Thyroid gland (tissue), 4 donors: ENCODE measurements at regions not wholly inside any gene's neighbourhood (a gene's known extent, or its start where the extent isn't known, plus 50 kb on each side); places are given as distances from the start of the nearest gene placed in this dataset.

ENCODE experiments used
- DNase-seq, 2 donors: peaks; one replicate each; pipeline ENCODE4 v3.0.0-alpha.2; 2019
- H3K27ac ChIP-seq, 3 donors: fragments of 200-600 bp; sonication (generic); 1 replicate in 2 of 3; 2 replicates in 1 of 3; pipeline ENCODE4 v1.5.1; 2016 to 2019; ENCODE audit warnings: mild to moderate bottlenecking in 1 of 3, moderate library complexity in 1 of 3
- H3K27me3 ChIP-seq: fragments of 200-600 bp; sonication (generic); one replicate; pipeline ENCODE4 v1.5.1; 2019
- H3K36me3 ChIP-seq, 2 donors: fragments of 200-600 bp; sonication (generic); one replicate each; pipeline ENCODE4 v1.5.1; 2016 to 2019
- H3K4me1 ChIP-seq, 2 donors: fragments of 200-600 bp; sonication (generic); one replicate each; pipeline ENCODE4 v1.5.1; 2017 to 2019
- H3K4me3 ChIP-seq, 3 donors: fragments of 200-600 bp; sonication (generic); replicated peaks in 1 of 3; 1 replicate in 2 of 3; 2 replicates in 1 of 3; pipeline ENCODE4 v1.5.1; 2016; ENCODE audit warnings: mild to moderate bottlenecking in 1 of 3
- H3K9me3 ChIP-seq: fragments of 200-600 bp; sonication (generic); one replicate; pipeline ENCODE4 v1.5.1; 2017
- CTCF ChIP-seq, 6 experiments: fragments of 200-600 bp in 3 of 6; fragments of 450-650 bp in 3 of 6; sonication (generic) in 3 of 6; IDR thresholded peaks; one replicate each; pipeline ENCODE4 v1.5.1; 2016 to 2019; ENCODE audit warnings: antibody characterized with exemption in 6 of 6, mild to moderate bottlenecking in 2 of 6, inconsistent platforms in 1 of 6, moderate library complexity in 1 of 6
- POLR2A ChIP-seq, 2 donors: fragments of 450-650 bp; IDR thresholded peaks; one replicate each; pipeline ENCODE4 v1.6.1; 2017; ENCODE audit warnings: antibody characterized with exemption in 2 of 2, mild to moderate bottlenecking in 2 of 2, moderate library complexity in 1 of 2
- WGBS, 2 donors: methylation state at CpG; one replicate each; pipeline ENCODE4 v1.1.5; 2017; 5-methylcytosine and 5-hydroxymethylcytosine counted together
- intact Hi-C: fragments of 100-400 bp; cut with DNase I; formaldehyde crosslinking; loops from one replicate; pipeline ENCODE4 v1.15.1; 2023

DNA sequence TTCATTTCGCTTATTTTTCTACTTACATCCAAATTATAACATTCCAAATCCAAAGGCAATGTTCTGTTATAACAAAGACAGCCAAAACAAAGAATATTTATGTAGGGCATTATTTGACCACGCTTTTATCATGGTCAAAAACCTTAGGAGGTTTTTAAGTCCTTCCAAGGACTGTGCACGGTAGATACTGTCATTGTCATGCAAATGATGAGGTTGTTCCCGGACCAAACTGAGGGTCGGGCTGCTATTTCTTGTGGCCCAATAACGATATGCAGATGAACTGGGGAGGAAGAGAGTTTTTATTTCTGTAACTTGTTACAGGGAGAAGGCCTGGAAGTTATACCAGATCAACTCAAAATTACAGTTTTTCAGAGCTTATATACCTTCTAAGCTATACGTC lies 56.6 kb upstream of the STEAP4 start:
- WGBS, 2 donors = 92 to 93% methylated on average over 7 of the region's 7 CpGs
- intact Hi-C loops = no loop called here
- no peaks in the 10 kb centered on the region for H3K27me3 ChIP-seq
- no peaks in the 10 kb centered on the region for H3K4me1 ChIP-seq
- H3K36me3 ChIP-seq = no peaks in the 10 kb centered on the region
- no peaks in the 10 kb centered on the region for H3K9me3 ChIP-seq
- no peak for DNase-seq
- no peak overlapping the region for H3K4me3 ChIP-seq
- no peak overlapping the region for H3K27ac ChIP-seq
- TF ChIP-seq CTCF (IDR thresholded peaks at IDR 0.05) = no peak
- no peak for TF ChIP-seq POLR2A (IDR thresholded peaks at IDR 0.05)

GRCh38 chr7:88361357-88361756 lies 54.7 kb upstream of the STEAP4 start:
- Histone ChIP-seq H3K4me1 (no peaks in the 10 kb centered on the region), H3K9me3 (no peaks in the 10 kb centered on the region), H3K36me3 (no peaks in the 10 kb centered on the region), H3K27ac (no peak overlapping the region), H3K27me3 (no peaks in the 10 kb centered on the region), H3K4me3 (no peak overlapping the region)
- 58 to 70% methylated on average over 5 of the region's 5 CpGs for WGBS, 2 donors
- TF ChIP-seq CTCF (IDR thresholded peaks at IDR 0.05) = no peak
- no peak for TF ChIP-seq POLR2A (IDR thresholded peaks at IDR 0.05)
- no peak for DNase-seq
- intact Hi-C loops = no loop called here

GRCh38 chr7:88358881-88359280 lies 52.2 kb upstream of the STEAP4 start:
- no peaks in the 10 kb centered on the region for H3K9me3 ChIP-seq
- no peaks in the 10 kb centered on the region for H3K4me1 ChIP-seq
- WGBS, 2 donors = 93 to 94% methylated on average over 2 of the region's 2 CpGs
- H3K27ac ChIP-seq = no peak overlapping the region
- intact Hi-C loops = loop anchor here (5.0 kb wide), 1 partner anchor 117 kb away; no protein-coding TSS in a partner anchor
- TF ChIP-seq POLR2A (IDR thresholded peaks at IDR 0.05) (no peak), CTCF (IDR thresholded peaks at IDR 0.05) (no peak)
- no peaks in the 10 kb centered on the region for H3K36me3 ChIP-seq
- no peaks in the 10 kb centered on the region for H3K27me3 ChIP-seq
- DNase-seq = no peak
- no peak overlapping the region for H3K4me3 ChIP-seq

GRCh38 chr7:88358526-88358838 lies 51.8 kb upstream of the STEAP4 start:
- no peaks in the 10 kb centered on the region for H3K9me3 ChIP-seq
- intact Hi-C loops = loop anchor here (5.0 kb wide), 1 partner anchor 116 kb away; no protein-coding TSS in a partner anchor

More at GRCh38 chr7:88358526-88358838, 51.8 kb upstream of the STEAP4 start:
- H3K36me3 ChIP-seq = no peaks in the 10 kb centered on the region
- no peaks in the 10 kb centered on the region for H3K4me1 ChIP-seq
- no peak overlapping the region for H3K4me3 ChIP-seq
- TF ChIP-seq CTCF (IDR thresholded peaks at IDR 0.05) (no peak), POLR2A (IDR thresholded peaks at IDR 0.05) (no peak)
- WGBS, 2 donors = 95 to 96% methylated on average over 2 of the region's 2 CpGs
- no peaks in the 10 kb centered on the region for H3K27me3 ChIP-seq
- no peak overlapping the region for H3K27ac ChIP-seq
- no peak for DNase-seq
